ENCODE measurements at regions not wholly inside any gene's neighbourhood (a gene's known extent, or its start where the extent isn't known, plus 50 kb on each side); places are given as distances from the start of the nearest gene placed in this dataset.

DNA sequence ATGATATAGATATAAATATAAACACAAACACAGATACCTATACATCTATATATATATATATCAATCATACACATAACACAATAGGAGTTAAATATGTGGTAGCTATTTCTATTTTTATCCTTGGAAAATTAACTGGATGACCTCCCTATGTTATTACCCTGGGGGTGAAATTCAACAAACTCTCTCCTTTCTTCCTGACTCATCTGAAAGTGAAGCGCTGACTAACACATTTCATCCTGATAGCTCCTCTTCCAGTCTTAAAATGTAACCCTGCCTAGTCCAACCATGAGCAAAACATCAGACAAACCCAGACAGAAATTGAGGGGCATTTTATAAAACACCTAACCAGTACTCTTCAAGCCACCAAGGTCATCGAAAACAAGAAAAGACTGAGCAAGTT lies 220.6 kb upstream of the ISX start:
- DNase-seq, result no peak
- peaks cover 5% of the 10 kb centered on the region for H3K9me3 Mint-ChIP-seq (ENCODE audit: insufficient read depth)
- no peaks in the 10 kb centered on the region for H3K36me3 Mint-ChIP-seq (ENCODE audit: low read depth)
- ChIA-PET CTCF (no interaction called here), POLR2A (no interaction called here)
- H3K4me3 Mint-ChIP-seq, result no peak overlapping the region
- no peak for ATAC-seq
- no peaks in the 10 kb centered on the region for H3K4me1 Mint-ChIP-seq (ENCODE audit: low read depth)
- no peaks in the 10 kb centered on the region for H3K27me3 Mint-ChIP-seq (ENCODE audit: low read depth)
- no peak overlapping the region for H3K27ac Mint-ChIP-seq

DNA sequence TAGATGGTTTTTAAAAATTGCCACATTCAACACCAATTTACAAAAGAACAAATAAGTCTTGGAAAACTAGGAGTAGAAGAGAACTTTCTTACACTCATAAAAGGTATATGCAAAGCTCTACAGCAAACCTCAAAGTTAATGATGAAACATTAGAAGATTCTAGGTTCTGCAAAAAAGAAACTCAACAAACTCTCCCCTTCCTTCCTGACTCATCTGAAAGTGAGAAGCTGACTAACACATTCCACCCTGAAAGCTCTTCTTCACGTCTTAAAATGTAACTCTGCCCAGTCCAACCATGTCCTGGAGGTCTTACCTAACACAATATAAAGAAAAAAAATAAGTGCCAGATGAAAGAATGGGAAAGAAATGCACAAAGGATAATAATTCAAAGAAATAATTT lies 218.9 kb upstream of the ISX start:
- peaks cover 5% of the 10 kb centered on the region for H3K9me3 Mint-ChIP-seq (ENCODE audit: insufficient read depth)
- H3K27me3 Mint-ChIP-seq (ENCODE audit: low read depth), result no peaks in the 10 kb centered on the region
- H3K36me3 Mint-ChIP-seq (ENCODE audit: low read depth), result no peaks in the 10 kb centered on the region
- DNase-seq, result no peak
- no peaks in the 10 kb centered on the region for H3K4me1 Mint-ChIP-seq (ENCODE audit: low read depth)
- H3K4me3 Mint-ChIP-seq, result no peak overlapping the region
- ChIA-PET POLR2A (no interaction called here), CTCF (no interaction called here)
- ATAC-seq, result no peak
- H3K27ac Mint-ChIP-seq, result no peak overlapping the region

DNA sequence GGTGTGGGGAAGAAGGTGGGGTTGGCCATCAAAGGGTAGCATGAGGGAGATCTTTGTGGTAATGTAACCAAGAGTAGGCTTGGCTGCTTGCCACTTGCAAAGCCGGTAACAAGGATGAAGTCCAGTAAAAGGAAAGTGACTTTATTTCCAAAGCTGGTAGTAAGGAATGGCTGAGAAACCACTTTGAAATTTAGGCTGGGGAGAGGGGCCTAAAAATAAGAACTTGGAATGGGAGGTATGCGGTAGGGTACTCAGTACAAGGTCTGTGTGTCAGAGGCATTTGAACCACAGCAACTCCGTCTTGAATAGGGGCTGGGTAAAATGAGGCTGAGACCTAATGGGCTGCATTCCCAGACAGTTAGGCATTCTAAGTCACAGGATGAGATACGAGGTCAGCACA lies 216.0 kb upstream of the ISX start:
- no peaks in the 10 kb centered on the region for H3K4me1 Mint-ChIP-seq (ENCODE audit: low read depth)
- ATAC-seq, result no peak
- no peak overlapping the region for H3K27ac Mint-ChIP-seq
- H3K27me3 Mint-ChIP-seq (ENCODE audit: low read depth), result no peaks in the 10 kb centered on the region
- no peak overlapping the region for H3K4me3 Mint-ChIP-seq
- ChIA-PET CTCF (no interaction called here), POLR2A (no interaction called here)
- H3K9me3 Mint-ChIP-seq (ENCODE audit: insufficient read depth), result peaks cover 5% of the 10 kb centered on the region
- H3K36me3 Mint-ChIP-seq (ENCODE audit: low read depth), result no peaks in the 10 kb centered on the region
- DNase-seq, result no peak

DNA sequence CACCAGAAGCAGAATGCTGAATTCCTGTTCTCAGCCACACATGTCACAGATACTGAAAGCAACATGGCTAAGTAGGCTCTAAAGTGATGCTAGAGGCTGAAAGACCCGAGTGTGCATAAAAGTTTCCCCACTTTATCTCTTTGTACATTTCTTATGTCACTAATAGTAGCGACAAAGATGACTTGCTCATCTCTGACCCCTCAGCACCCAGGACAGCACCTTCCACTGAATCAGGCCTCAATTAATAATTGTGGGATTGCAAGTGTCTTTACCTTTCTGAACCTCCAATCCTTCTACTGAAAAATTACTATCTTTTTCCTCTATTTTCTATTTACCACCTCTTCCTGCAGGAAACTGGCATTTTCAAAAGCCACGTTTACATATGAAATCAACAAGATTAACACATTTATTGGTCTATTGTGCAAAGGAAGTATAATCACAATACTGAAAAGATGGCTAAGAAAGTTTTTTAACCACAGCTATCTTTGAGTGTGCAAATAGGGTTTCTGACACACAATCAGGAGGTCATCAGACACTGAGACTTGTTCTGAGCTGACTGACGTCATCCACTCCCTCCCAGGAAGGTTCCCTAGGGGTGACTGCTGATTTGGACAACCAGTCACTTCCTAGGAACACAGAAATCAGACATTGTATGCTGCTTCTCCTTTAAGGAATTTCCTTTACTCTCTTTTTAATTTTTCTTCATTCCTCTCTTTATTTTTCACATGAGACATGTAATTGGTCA lies 213.9 kb upstream of the ISX start:
- DNase-seq (no peak), ATAC-seq (no peak)
- Mint-ChIP-seq H3K9me3 (ENCODE audit: insufficient read depth) (peaks cover 5% of the 10 kb centered on the region), H3K27ac (no peak overlapping the region), H3K36me3 (ENCODE audit: low read depth) (no peaks in the 10 kb centered on the region), H3K27me3 (ENCODE audit: low read depth) (no peaks in the 10 kb centered on the region), H3K4me1 (ENCODE audit: low read depth) (no peaks in the 10 kb centered on the region), H3K4me3 (no peak overlapping the region)
- CTCF ChIA-PET, result no interaction called here
- POLR2A ChIA-PET, result no interaction called here

DNA sequence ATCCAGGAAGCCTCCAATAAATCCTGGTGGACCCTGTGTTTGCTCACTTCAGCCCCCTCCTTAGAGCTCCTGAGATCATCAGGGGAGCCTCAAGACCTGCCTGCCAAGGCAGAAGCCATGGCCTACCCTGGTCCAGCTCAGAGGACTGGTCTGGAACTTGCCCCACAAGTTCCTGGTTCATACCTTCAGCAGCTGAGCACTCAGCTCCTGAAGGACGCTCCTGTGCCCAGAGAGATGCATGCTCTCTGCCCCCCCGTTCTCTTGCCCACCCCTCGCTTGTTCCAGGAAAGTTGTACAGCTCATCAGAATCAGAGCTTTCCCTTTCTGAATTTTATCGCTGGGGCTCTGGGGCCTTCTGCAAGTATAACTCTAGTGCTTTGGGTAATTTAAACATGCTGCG lies 210.5 kb upstream of the ISX start:
- no peak for ATAC-seq
- Mint-ChIP-seq H3K27me3 (ENCODE audit: low read depth) (no peaks in the 10 kb centered on the region), H3K4me3 (no peak overlapping the region), H3K36me3 (ENCODE audit: low read depth) (no peaks in the 10 kb centered on the region), H3K4me1 (ENCODE audit: low read depth) (no peaks in the 10 kb centered on the region), H3K9me3 (ENCODE audit: insufficient read depth) (no peaks in the 10 kb centered on the region), H3K27ac (no peak overlapping the region)
- no peak for DNase-seq
- CTCF ChIA-PET, result interaction anchor here (1.2 kb wide), 1 partner anchor 12 kb away, joined by 3 read pairs; no protein-coding TSS in a partner anchor
- POLR2A ChIA-PET, result interaction anchor here (0.7 kb wide), 1 partner anchor 38 kb away, joined by 3 read pairs; no protein-coding TSS in a partner anchor

DNA sequence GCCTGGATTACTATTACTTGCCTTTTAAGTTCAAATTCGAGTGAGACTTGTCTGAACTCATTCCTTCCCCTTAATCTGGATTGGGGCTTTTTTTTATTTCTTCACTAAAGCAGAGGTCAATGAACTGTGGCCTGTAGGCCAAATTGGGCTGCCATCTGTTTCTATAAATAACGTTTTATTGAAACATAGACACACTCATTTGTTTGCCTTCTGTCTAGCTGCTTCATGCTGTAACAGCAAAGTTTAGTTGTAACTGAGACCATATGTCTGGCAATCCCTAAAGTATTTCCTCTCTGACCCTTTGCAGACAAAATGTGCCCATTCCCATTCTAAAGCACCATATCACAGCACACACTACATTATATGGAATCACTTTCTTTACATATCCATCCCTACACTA lies 207.9 kb upstream of the ISX start:
- H3K9me3 Mint-ChIP-seq (ENCODE audit: insufficient read depth), result no peaks in the 10 kb centered on the region
- H3K36me3 Mint-ChIP-seq (ENCODE audit: low read depth), result no peaks in the 10 kb centered on the region
- no peak overlapping the region for H3K27ac Mint-ChIP-seq
- ChIA-PET CTCF (no interaction called here), POLR2A (no interaction called here)
- DNase-seq, result no peak
- no peak for ATAC-seq
- no peaks in the 10 kb centered on the region for H3K27me3 Mint-ChIP-seq (ENCODE audit: low read depth)
- no peak overlapping the region for H3K4me3 Mint-ChIP-seq
- no peaks in the 10 kb centered on the region for H3K4me1 Mint-ChIP-seq (ENCODE audit: low read depth)

DNA sequence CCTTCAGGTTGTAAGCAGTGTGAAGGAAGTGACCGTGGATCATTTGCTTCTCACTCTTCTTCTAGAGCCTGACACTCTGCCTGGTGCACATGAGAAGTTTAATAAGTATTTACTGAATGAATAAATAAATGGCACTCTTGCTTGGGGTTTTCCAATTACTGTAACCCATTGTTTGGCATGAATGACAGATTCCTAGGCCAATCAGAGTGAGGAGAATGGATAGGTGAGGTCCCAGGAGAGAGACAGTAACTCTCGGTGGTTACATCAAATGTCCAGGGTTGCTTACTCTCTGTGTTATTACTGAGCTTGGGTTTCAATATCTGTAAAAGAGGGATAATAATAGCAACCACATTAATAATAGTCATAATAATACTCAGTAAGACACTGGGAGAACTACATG lies 204.2 kb upstream of the ISX start:
- ATAC-seq, result no peak
- Mint-ChIP-seq H3K4me1 (ENCODE audit: low read depth) (no peaks in the 10 kb centered on the region), H3K36me3 (ENCODE audit: low read depth) (no peaks in the 10 kb centered on the region), H3K9me3 (ENCODE audit: insufficient read depth) (no peaks in the 10 kb centered on the region), H3K4me3 (no peak overlapping the region), H3K27ac (no peak overlapping the region), H3K27me3 (ENCODE audit: low read depth) (peaks cover 2% of the 10 kb centered on the region)
- DNase-seq, result no peak
- ChIA-PET POLR2A (no interaction called here), CTCF (no interaction called here)

- POLR2A ChIA-PET, result no interaction called here
- CTCF ChIA-PET, result no interaction called here
- Mint-ChIP-seq H3K4me3 (no peak overlapping the region), H3K27ac (no peak overlapping the region), H3K36me3 (ENCODE audit: low read depth) (no peaks in the 10 kb centered on the region), H3K9me3 (ENCODE audit: insufficient read depth) (no peaks in the 10 kb centered on the region), H3K4me1 (ENCODE audit: low read depth) (no peaks in the 10 kb centered on the region), H3K27me3 (ENCODE audit: low read depth) (peaks cover 5% of the 10 kb centered on the region)
- ATAC-seq (no peak), DNase-seq (no peak)
Measured at GRCh38 chr22:34866081-34866480, 199.9 kb upstream of the ISX start.

DNA sequence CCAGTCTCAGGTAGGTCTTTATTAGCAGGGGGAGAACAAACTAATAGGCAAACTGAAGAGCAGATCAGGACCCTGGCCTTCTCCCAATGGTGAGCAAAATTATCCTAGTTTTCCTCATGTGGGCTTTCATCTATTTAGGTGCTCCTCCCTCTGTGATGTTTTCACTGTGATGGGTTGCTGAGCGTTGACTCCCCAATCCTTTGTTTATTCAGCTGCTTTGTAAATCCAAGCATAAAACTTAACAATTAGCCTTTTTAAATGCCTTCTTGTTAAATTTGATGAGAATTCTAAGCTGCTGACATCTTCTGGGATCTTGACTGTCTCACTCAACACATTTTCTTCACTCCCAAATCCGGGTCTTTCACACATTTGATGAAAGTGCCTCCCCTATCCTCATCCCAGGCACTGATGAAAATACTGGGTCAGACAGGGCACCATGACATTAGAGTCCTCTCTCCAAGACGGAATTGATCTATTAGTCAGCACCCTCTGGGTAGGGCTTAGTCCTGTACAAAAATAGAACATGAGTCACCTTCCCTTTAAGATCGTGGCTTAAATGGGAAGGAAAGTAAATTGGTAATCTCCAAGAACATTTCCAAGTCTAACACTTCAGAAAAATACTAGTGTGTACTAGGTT lies 199.3 kb upstream of the ISX start:
- DNase-seq (no peak), ATAC-seq (no peak)
- H3K4me3 Mint-ChIP-seq, result no peak overlapping the region
- no peaks in the 10 kb centered on the region for H3K4me1 Mint-ChIP-seq (ENCODE audit: low read depth)
- no peaks in the 10 kb centered on the region for H3K9me3 Mint-ChIP-seq (ENCODE audit: insufficient read depth)
- H3K27ac Mint-ChIP-seq, result no peak overlapping the region
- POLR2A ChIA-PET, result no interaction called here
- H3K27me3 Mint-ChIP-seq (ENCODE audit: low read depth), result peaks cover 6% of the 10 kb centered on the region
- CTCF ChIA-PET, result no interaction called here
- no peaks in the 10 kb centered on the region for H3K36me3 Mint-ChIP-seq (ENCODE audit: low read depth)

DNA sequence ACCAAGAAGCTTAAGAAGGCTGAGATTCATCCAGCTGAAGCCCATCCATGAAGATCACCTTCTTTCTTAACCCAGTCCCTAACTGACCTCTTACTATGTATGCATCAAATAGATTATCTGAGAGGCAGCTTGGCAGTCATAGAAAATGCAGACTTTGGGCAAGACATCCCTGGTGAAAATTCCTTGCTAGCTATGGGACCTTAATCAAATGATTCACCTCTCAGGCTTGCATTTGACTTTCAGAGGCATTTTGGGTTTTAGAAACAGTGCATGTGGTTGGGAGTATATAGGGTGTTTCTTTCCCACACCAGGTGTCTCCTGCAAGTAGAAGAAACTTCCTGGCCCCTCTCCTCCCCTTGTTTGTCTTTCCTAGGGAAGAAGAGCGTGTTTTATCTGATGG lies 188.5 kb upstream of the ISX start:
- Mint-ChIP-seq H3K9me3 (ENCODE audit: insufficient read depth) (no peaks in the 10 kb centered on the region), H3K27me3 (ENCODE audit: low read depth) (no peaks in the 10 kb centered on the region), H3K27ac (no peak overlapping the region), H3K36me3 (ENCODE audit: low read depth) (no peaks in the 10 kb centered on the region), H3K4me1 (ENCODE audit: low read depth) (no peaks in the 10 kb centered on the region), H3K4me3 (no peak overlapping the region)
- ATAC-seq (no peak), DNase-seq (no peak)
- CTCF ChIA-PET, result no interaction called here
- POLR2A ChIA-PET, result no interaction called here

- ChIA-PET CTCF (no interaction called here), POLR2A (no interaction called here)
- Mint-ChIP-seq H3K27ac (no peak overlapping the region), H3K36me3 (ENCODE audit: low read depth) (no peaks in the 10 kb centered on the region), H3K4me3 (no peak overlapping the region), H3K27me3 (ENCODE audit: low read depth) (no peaks in the 10 kb centered on the region), H3K9me3 (ENCODE audit: insufficient read depth) (no peaks in the 10 kb centered on the region), H3K4me1 (ENCODE audit: low read depth) (no peaks in the 10 kb centered on the region)
- no peak for ATAC-seq
- DNase-seq, result no peak
Measured at GRCh38 chr22:34878171-34878570, 187.8 kb upstream of the ISX start.

DNA sequence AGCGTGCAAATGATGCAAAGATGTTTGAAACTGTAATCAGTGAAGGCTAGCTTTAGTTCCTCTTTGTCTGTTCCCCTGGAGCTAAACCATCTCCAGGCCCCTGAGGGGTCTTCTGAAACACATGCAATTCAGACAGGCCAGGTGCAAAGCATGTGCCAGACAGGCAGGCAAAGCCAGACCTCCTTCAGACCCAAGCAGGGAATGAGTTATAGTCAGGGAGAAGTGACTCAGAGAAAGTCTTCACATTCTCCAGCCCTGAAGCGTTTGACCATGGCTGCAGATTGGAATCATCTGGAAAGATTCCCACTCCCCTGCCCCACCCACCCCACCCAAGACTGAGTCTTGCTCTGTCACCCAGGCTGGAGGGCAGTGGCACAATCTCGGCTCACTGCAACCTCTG lies 187.0 kb upstream of the ISX start:
- no peak overlapping the region for H3K27ac Mint-ChIP-seq
- no peak for ATAC-seq
- no peaks in the 10 kb centered on the region for H3K36me3 Mint-ChIP-seq (ENCODE audit: low read depth)
- CTCF ChIA-PET, result no interaction called here
- no peaks in the 10 kb centered on the region for H3K27me3 Mint-ChIP-seq (ENCODE audit: low read depth)
- H3K4me1 Mint-ChIP-seq (ENCODE audit: low read depth), result no peaks in the 10 kb centered on the region
- H3K9me3 Mint-ChIP-seq (ENCODE audit: insufficient read depth), result no peaks in the 10 kb centered on the region
- no peak for DNase-seq
- POLR2A ChIA-PET, result no interaction called here
- H3K4me3 Mint-ChIP-seq, result no peak overlapping the region

DNA sequence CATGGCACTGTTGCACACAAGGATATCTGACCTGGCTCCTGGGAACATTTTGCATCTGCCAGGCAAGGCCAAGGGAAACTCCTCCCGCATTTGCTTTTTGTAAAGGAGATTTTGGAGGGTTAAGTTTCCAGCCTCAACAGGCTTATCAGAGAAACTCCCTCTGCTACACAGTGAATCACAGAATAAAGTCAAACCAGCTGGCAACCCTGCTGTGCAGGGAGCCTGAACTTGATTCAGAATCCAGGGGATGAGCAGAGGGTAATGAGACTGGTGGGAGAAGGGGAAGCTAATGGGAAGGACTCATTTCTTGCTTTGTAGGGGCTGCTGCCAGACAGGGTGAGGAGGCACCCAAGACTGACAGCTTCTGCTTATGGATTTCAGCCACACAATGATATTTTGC lies 185.3 kb upstream of the ISX start:
- DNase-seq (no peak), ATAC-seq (no peak)
- Mint-ChIP-seq H3K4me1 (ENCODE audit: low read depth) (no peaks in the 10 kb centered on the region), H3K27ac (no peak overlapping the region), H3K4me3 (no peak overlapping the region), H3K27me3 (ENCODE audit: low read depth) (no peaks in the 10 kb centered on the region), H3K36me3 (ENCODE audit: low read depth) (no peaks in the 10 kb centered on the region), H3K9me3 (ENCODE audit: insufficient read depth) (no peaks in the 10 kb centered on the region)
- POLR2A ChIA-PET, result no interaction called here
- CTCF ChIA-PET, result no interaction called here

Data from activated CD8-positive, alpha-beta T cell treated with anti-CD3 and anti-CD28 coated beads, Interleukin-2, amount 10 ng/mL, durations not matched to agents 7 days and 5 days (primary cell).